Activated CD4-positive, alpha-beta T cell treated with anti-CD3 and anti-CD28 coated beads, Interleukin-2, amount 10 ng/mL, durations not matched to agents 24 days and 14 days (primary cell): ENCODE measurements at regions not wholly inside any gene's neighbourhood (a gene's known extent, or its start where the extent isn't known, plus 50 kb on each side); places are given as distances from the start of the nearest gene placed in this dataset.

Experiments used
- DNase-seq: peaks from one replicate; pipeline ENCODE4 v3.0.0; 2022
- H3K27ac Mint-ChIP-seq: one replicate; pipeline ENCODE4 v1.8.0; 2022; ENCODE audit warnings: mild to moderate bottlenecking, mixed read lengths
- H3K27me3 Mint-ChIP-seq: one replicate; pipeline ENCODE4 v1.8.0; 2022; ENCODE audit warnings: mixed read lengths
- H3K36me3 Mint-ChIP-seq: one replicate; pipeline ENCODE4 v1.8.0; 2022; ENCODE audit warnings: low read depth, mild to moderate bottlenecking, mixed read lengths
- H3K4me1 Mint-ChIP-seq: one replicate; pipeline ENCODE4 v1.8.0; 2021; ENCODE audit warnings: mixed read lengths
- H3K4me3 Mint-ChIP-seq: one replicate; pipeline ENCODE4 v1.8.0; 2022; ENCODE audit warnings: mild to moderate bottlenecking, moderate library complexity, mixed read lengths
- H3K9me3 Mint-ChIP-seq: one replicate; pipeline ENCODE4 v1.8.0; 2021; ENCODE audit warnings: mixed read lengths
- intact Hi-C: fragments of 100-400 bp; cut with micrococcal nuclease; formaldehyde crosslinking; loops from one replicate; pipeline ENCODE4 v1.15.1; 2023

GRCh38 chr2:136358576-136358975 is 240.6 kb upstream of the CXCR4 start:
- DNase-seq, result peak; percentile 50
- Mint-ChIP-seq H3K27ac (peak overlapping the region; percentile 56), H3K9me3 (no peaks in the 10 kb centered on the region), H3K4me3 (no peak overlapping the region), H3K36me3 (no peaks in the 10 kb centered on the region), H3K27me3 (peaks cover 2% of the 10 kb centered on the region), H3K4me1 (peaks cover 46% of the 10 kb centered on the region)
- intact Hi-C loops, result loop anchor here (2.0 kb wide), 2 partner anchors 16 to 120 kb away; no protein-coding TSS in a partner anchor

- intact Hi-C loops, result no loop called here
- Mint-ChIP-seq H3K4me1 (peaks cover 32% of the 10 kb centered on the region), H3K36me3 (no peaks in the 10 kb centered on the region), H3K27me3 (peaks cover 2% of the 10 kb centered on the region), H3K4me3 (no peak overlapping the region), H3K9me3 (no peaks in the 10 kb centered on the region), H3K27ac (no peak overlapping the region)
- peak; percentile 42 for DNase-seq
These were observed 239.0 kb upstream of the CXCR4 start for GRCh38 chr2:136357007-136357380.

GRCh38 chr2:136356125-136357006 is 238.4 kb upstream of the CXCR4 start:
- H3K9me3 Mint-ChIP-seq, result peaks cover 1% of the 10 kb centered on the region
- H3K27me3 Mint-ChIP-seq, result peaks cover 2% of the 10 kb centered on the region
- H3K4me3 Mint-ChIP-seq, result no peak overlapping the region
- peaks cover 29% of the 10 kb centered on the region for H3K4me1 Mint-ChIP-seq
- peak; percentile 50 for DNase-seq
- peaks cover 2% of the 10 kb centered on the region for H3K36me3 Mint-ChIP-seq
- intact Hi-C loops, result no loop called here
- peak overlapping the region; percentile 58 for H3K27ac Mint-ChIP-seq

GRCh38 chr2:136351684-136352083 is 233.7 kb upstream of the CXCR4 start:
- intact Hi-C loops, result no loop called here
- peaks cover 2% of the 10 kb centered on the region for H3K27me3 Mint-ChIP-seq
- peaks cover 2% of the 10 kb centered on the region for H3K36me3 Mint-ChIP-seq
- peak; percentile 49 for DNase-seq
- H3K4me1 Mint-ChIP-seq, result peaks cover 13% of the 10 kb centered on the region
- no peak overlapping the region for H3K27ac Mint-ChIP-seq
- H3K4me3 Mint-ChIP-seq, result no peak overlapping the region
- H3K9me3 Mint-ChIP-seq, result peaks cover 15% of the 10 kb centered on the region

GRCh38 chr2:136347981-136348380 is 230.0 kb upstream of the CXCR4 start:
- Mint-ChIP-seq H3K36me3 (peaks cover 2% of the 10 kb centered on the region), H3K9me3 (peaks cover 15% of the 10 kb centered on the region), H3K4me1 (peaks cover 2% of the 10 kb centered on the region), H3K27me3 (no peaks in the 10 kb centered on the region), H3K27ac (no peak overlapping the region), H3K4me3 (no peak overlapping the region)
- peak; percentile 55 for DNase-seq
- intact Hi-C loops, result no loop called here

GRCh38 chr2:136344339-136344738 is 226.4 kb upstream of the CXCR4 start:
- Mint-ChIP-seq H3K4me1 (no peaks in the 10 kb centered on the region), H3K9me3 (peaks cover 8% of the 10 kb centered on the region), H3K27ac (no peak overlapping the region), H3K36me3 (no peaks in the 10 kb centered on the region), H3K27me3 (no peaks in the 10 kb centered on the region), H3K4me3 (no peak overlapping the region)
- DNase-seq, result peak; percentile 55
- intact Hi-C loops, result no loop called here

- no peak overlapping the region for H3K4me3 Mint-ChIP-seq
- no peaks in the 10 kb centered on the region for H3K4me1 Mint-ChIP-seq
- intact Hi-C loops, result no loop called here
- no peaks in the 10 kb centered on the region for H3K27me3 Mint-ChIP-seq
- no peak overlapping the region for H3K27ac Mint-ChIP-seq
- H3K36me3 Mint-ChIP-seq, result no peaks in the 10 kb centered on the region
- DNase-seq, result no peak
- peaks cover 19% of the 10 kb centered on the region for H3K9me3 Mint-ChIP-seq
These were observed 224.2 kb upstream of the CXCR4 start for GRCh38 chr2:136342138-136342537.

GRCh38 chr2:136334967-136335366 is 217.0 kb upstream of the CXCR4 start:
- Mint-ChIP-seq H3K4me1 (no peaks in the 10 kb centered on the region), H3K27ac (no peak overlapping the region), H3K36me3 (no peaks in the 10 kb centered on the region), H3K27me3 (peaks cover 2% of the 10 kb centered on the region), H3K9me3 (peaks cover 18% of the 10 kb centered on the region), H3K4me3 (no peak overlapping the region)
- no peak for DNase-seq
- intact Hi-C loops, result no loop called here

- Mint-ChIP-seq H3K9me3 (peaks cover 9% of the 10 kb centered on the region), H3K4me3 (no peak overlapping the region), H3K4me1 (peaks cover 12% of the 10 kb centered on the region), H3K36me3 (peaks cover 2% of the 10 kb centered on the region), H3K27me3 (peaks cover 2% of the 10 kb centered on the region), H3K27ac (no peak overlapping the region)
- intact Hi-C loops, result no loop called here
- DNase-seq, result no peak
These were observed 214.6 kb upstream of the CXCR4 start for GRCh38 chr2:136332436-136333095.

GRCh38 chr2:136331226-136331625 is 213.3 kb upstream of the CXCR4 start:
- Mint-ChIP-seq H3K4me1 (peaks cover 21% of the 10 kb centered on the region), H3K27ac (no peak overlapping the region), H3K36me3 (peaks cover 2% of the 10 kb centered on the region), H3K9me3 (peaks cover 9% of the 10 kb centered on the region), H3K4me3 (no peak overlapping the region), H3K27me3 (peaks cover 2% of the 10 kb centered on the region)
- intact Hi-C loops, result no loop called here
- DNase-seq, result no peak

- peaks cover 7% of the 10 kb centered on the region for H3K36me3 Mint-ChIP-seq
- H3K27ac Mint-ChIP-seq, result peak overlapping the region; percentile 92
- H3K27me3 Mint-ChIP-seq, result peaks cover 2% of the 10 kb centered on the region
- intact Hi-C loops, result loop anchor here (5.0 kb wide), 2 partner anchors 416 to 1276 kb away; partner anchors contain the start of gene RAB3GAP1
- H3K4me3 Mint-ChIP-seq, result no peak overlapping the region
- peaks cover 44% of the 10 kb centered on the region for H3K4me1 Mint-ChIP-seq
- no peak for DNase-seq
- peaks cover 12% of the 10 kb centered on the region for H3K9me3 Mint-ChIP-seq
These were observed 210.4 kb upstream of the CXCR4 start for GRCh38 chr2:136328207-136328795.

GRCh38 chr2:136327162-136327852 is 209.4 kb upstream of the CXCR4 start:
- Mint-ChIP-seq H3K27ac (peak overlapping the region; percentile 92), H3K4me3 (peak overlapping the region; percentile 74), H3K27me3 (no peaks in the 10 kb centered on the region), H3K36me3 (peaks cover 7% of the 10 kb centered on the region), H3K9me3 (peaks cover 12% of the 10 kb centered on the region), H3K4me1 (peaks cover 49% of the 10 kb centered on the region)
- DNase-seq, result peak; percentile 91
- intact Hi-C loops, result loop anchor here (1.0 to 5.0 kb wide), 14 partner anchors 16 to 1275 kb away; partner anchors contain the start of genes DARS1, MCM6 and RAB3GAP1

- H3K4me3 Mint-ChIP-seq, result no peak overlapping the region
- H3K27me3 Mint-ChIP-seq, result no peaks in the 10 kb centered on the region
- DNase-seq, result no peak
These were observed 207.9 kb upstream of the CXCR4 start for GRCh38 chr2:136325844-136326331.

More at GRCh38 chr2:136325844-136326331, 207.9 kb upstream of the CXCR4 start:
- peak overlapping the region; percentile 68 for H3K27ac Mint-ChIP-seq
- H3K36me3 Mint-ChIP-seq, result peaks cover 7% of the 10 kb centered on the region
- intact Hi-C loops, result loop anchor here (2.0 to 5.0 kb wide), 5 partner anchors 45 to 1274 kb away; partner anchors contain the start of genes MCM6 and RAB3GAP1
- H3K9me3 Mint-ChIP-seq, result peaks cover 12% of the 10 kb centered on the region
- peaks cover 54% of the 10 kb centered on the region for H3K4me1 Mint-ChIP-seq
